Fibroblast of skin of back (primary cell): ENCODE measurements at regions not wholly inside any gene's neighbourhood (a gene's known extent, or its start where the extent isn't known, plus 50 kb on each side); places are given as distances from the start of the nearest gene placed in this dataset.

Experiments
- DNase-seq: peaks from one replicate; pipeline ENCODE4 v3.0.0-alpha.2; 2013

GRCh38 chr10:113967126-113967525, 76.5 kb upstream of the ADRB1 start:
- DNase-seq: no peak

- DNase-seq: no peak
Observed at GRCh38 chr10:113970641-113971040, 73.0 kb upstream of the ADRB1 start.

DNA sequence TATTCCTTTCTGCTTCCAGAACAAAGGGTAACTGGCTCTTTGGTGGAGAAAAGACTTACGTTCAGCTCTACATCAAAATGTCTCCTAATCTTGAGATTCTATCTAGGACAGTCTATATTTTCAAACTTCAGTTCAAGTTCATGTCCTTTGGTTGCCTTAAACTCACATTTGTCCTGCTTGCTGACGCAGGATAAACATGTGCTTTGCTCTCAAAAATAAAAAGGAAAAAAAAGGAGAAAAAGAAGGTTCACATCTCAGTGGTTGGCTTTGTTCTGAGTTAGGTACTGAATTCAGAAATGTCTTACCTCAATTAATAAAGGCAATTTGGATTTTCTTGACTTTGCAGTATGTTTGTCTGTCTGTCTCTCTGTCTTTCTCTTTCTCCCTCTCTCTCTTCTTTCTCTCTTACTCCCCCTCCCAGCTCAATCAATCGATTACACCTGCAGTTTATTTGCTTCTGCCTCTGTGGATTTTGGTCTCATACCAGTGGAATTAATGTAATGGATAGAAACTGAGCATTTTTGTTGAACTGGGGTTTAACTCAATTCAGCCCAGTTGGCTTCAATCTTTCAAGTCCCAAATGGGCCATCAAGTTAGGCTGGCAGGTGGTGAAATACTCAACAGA, 72.2 kb upstream of the ADRB1 start:
- no peak for DNase-seq

GRCh38 chr10:113977174-113977573, 66.5 kb upstream of the ADRB1 start:
- DNase-seq: no peak

- DNase-seq: no peak
Observed at GRCh38 chr10:113978802-113979201, 64.9 kb upstream of the ADRB1 start.

- no peak for DNase-seq
Observed at GRCh38 chr10:113979409-113979808, 64.3 kb upstream of the ADRB1 start.

DNA sequence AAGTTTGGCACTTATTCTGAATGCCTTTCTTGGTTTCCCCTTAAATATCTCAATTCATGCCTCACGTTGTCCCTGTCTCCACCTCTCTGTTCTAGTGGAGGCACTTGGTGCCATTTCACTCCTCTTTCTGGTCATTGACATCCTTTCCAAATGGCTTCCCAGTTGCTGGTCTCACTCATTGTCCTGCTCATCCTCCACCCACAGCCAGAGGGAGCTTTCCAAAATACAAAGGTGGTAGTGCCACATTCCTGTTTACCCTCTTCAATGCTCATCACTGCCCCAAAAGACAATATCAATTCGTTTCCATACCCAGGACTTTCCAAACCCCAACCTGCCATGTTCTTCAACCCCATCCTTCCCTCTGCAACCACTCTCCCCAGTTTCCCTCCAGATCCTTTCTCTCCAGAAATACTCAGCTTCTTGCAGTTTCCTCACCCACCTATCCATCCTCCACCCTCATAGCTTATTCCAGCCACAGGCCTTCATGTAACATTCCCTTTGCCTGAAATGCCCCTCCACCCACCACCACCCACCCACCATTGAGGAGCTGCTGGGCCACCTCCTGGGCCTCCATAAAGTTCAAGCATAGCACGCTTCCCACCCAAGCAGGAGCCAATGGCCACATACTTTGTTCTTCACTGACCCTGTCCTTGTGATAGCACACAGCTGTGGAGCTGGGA, 63.1 kb upstream of the ADRB1 start:
- DNase-seq: no peak

GRCh38 chr10:113982296-113982695, 61.4 kb upstream of the ADRB1 start:
- no peak for DNase-seq

DNA sequence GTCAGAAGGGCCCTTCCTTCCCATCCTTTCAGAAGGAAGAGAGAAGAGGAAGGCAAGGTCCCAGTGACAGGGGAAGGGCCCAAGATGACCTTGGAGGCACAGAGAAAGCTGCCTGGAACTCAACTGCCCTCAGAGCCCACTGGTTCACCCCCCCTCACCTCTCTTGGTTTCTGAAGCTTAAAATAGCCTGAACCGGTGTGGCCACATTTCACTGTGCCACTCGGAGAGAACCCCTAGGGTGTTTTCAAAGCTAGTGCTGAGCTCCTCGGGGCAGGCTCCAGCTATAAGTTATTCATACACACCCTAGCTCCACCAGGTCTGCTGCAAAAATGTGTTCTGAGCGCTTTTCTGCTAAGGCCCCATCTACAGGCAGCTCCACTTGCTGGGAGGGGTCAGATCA, 60.9 kb upstream of the ADRB1 start:
- DNase-seq: no peak

GRCh38 chr10:113983552-113983951, 60.1 kb upstream of the ADRB1 start:
- no peak for DNase-seq

- no peak for DNase-seq
Observed at GRCh38 chr10:113985297-113985844, 58.3 kb upstream of the ADRB1 start.

GRCh38 chr10:113986316-113986715, 57.4 kb upstream of the ADRB1 start:
- no peak for DNase-seq

GRCh38 chr10:113987156-113987555, 56.5 kb upstream of the ADRB1 start:
- no peak for DNase-seq

DNA sequence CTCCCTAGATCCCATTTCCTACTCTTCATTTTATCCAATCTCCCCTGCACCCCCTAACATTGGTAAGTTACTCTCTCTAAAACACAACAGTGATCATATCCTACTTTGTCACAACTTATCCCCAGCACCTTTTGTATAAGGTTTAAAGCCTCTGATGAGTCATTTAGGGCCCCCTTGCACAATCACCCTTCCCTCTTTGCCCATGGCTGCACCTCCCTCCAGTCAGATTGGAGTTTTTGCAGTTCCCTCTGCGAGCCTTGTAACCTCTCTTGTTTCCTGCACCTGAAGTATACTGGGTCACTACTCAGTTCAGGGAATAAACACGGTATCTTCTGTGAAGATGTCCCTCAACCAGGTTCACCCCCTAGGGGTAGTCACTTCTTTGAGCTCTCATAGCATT, 55.9 kb upstream of the ADRB1 start:
- no peak for DNase-seq

DNA sequence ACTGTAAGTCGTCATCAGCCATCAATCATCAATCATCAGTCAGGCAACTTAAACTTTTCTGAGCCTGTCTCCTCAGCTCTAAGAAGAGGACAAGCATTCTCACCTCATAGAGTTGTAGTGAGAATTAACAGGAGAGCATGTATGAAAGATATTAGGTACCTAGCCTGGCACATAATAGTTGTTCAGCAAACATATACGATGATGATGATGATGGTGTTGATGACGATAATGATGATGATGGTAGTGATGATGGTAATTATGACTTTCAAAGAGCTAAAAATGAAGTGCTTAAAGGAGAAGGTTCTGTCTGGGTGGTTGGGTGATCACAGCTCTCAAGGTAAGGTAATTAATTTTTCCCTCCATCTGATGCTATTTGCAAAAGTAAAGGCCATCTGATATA, 55.1 kb upstream of the ADRB1 start:
- DNase-seq: no peak

- DNase-seq: no peak
Observed at GRCh38 chr10:113991091-113991860, 52.4 kb upstream of the ADRB1 start.

GRCh38 chr10:113992471-113993011, 51.1 kb upstream of the ADRB1 start:
- DNase-seq: no peak

DNA sequence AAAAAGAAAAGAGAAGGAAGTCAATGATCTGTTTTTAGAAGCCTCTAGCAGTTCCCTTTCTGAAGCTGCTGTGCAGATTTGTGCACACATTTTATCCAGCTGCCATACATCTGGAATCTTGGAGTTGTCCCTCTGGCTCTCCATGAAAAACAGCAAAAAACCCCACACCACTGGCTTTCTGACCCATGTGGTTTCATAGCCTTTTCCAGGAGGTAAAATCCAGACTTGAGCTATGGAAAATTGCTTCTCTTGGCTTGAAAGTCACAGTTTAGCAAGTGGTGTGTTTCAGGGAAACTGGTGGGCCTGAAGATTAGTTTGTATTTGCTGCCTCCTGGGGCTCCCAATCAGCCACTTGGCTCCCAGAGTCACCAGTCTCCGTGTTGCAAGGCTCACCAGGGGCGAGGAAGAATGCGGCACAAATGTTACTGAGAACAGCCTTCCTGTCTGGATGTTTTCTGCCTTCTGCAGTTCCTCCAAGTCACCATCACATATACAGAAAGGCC, 50.1 kb upstream of the ADRB1 start:
- DNase-seq: peak; percentile 16
